Activated T-cell treated with anti-CD3 and anti-CD28 coated beads for 4 hours (primary cell): ENCODE measurements at regions not wholly inside any gene's neighbourhood (a gene's known extent, or its start where the extent isn't known, plus 50 kb on each side); places are given as distances from the start of the nearest gene placed in this dataset.

Source experiments
- DNase-seq: peaks from one replicate; pipeline ENCODE4 v3.0.0-alpha.2; 2020

DNA sequence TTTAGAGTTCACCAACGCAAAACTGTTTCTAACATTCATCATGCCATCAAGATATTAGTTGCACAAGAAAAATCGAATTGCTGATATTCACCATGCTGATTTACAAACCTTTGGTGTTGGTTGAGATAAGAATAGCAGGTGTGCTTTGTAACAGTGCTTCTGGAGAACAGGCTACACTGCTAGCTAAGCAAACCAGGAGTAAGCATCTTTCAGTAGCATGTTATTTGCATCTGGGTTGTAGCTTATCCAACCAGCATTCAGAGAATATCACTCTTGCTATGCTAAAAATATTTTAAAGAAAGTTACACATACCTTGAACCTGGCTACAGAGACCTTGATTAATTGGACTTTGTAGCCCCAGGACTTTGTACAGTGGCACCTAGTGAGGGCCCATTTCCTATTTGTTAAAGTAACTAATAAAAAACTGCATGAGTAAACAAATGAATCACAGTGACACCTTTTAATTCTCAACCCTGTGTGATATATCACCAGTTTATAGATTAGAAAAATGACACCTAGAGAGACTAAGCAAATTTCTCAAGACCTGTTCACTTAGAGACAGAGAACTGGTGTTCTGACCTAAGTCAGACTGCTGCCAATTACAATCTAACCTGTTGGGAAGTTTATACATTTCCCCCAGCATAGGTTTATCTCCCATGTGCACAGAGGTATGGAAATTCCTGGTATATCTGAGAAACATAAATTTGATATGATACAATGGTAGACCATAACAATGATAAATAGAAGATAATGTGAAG, 435.5 kb upstream of the TGFBR2 start:
- DNase-seq: no peak

DNA sequence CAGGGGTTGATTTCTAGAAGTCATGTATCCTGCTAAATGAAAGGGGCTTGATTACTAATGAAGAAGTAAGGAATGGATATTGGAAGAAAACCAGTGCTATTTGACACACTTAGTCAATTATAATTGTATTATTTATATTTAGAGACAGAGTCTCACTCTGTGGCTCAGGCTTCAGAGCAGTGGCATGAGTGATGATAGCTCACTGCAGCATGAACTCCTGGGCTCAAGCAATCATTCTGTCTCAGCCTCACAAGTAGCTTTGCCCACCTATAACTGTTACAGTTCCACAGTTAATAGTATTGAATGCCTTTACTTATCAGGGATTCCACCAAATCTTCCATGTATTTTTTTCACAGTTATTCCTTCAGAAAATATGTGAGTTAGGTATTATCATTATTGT, 432.0 kb upstream of the TGFBR2 start:
- no peak for DNase-seq

DNA sequence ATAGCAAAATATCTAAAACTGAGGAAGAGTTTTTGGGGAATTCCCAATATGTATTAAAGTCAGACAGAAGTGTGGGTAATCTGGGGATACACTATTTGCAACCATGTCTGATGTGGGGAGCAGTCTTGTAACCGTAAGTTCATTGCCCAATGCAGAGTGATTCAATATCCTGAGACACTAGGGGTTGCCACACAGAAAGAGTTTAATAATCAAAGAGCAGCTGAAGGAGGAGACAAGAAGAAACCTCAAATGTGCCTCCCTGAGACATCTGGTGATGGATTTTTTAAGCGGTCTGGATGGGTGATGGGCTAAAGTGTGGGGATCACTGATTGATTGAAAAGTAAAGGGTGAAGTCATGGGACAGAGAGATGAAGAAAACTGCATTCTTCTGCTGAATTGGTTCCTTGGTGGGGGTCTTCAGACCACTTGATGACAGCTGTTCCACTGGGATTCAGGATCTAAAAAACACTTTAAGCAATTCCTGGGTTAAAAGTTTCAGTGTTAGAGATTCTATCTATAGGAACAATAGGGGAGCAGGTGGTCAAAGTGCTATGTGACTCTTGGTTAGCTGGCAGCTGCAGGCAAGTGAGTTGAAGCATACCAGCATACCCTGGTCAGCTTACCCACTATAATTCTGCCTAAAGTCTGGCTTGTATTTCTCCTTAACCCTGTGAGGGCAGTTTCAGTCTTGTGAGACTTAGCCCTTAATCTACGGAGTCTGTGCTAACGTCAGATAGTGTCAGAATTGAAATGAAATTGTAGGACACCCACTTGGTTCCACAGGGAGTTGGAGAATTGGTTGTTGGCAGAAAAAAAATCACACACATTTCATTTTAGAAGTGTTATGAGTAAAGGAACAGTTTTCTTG, 425.9 kb upstream of the TGFBR2 start:
- no peak for DNase-seq

DNA sequence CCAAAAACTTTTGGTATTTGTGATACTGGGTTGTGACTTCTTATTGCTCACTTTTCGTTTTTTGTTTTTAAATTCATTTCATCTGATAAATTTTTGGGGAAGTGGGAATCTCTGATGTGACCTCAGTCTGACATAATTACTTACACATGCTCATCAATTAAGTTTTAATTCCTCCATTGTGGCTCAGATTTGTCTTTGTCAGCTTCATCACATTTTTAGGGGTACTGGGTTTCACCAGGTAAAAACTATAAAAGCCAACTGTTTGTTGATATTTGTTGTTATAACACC, 425.3 kb upstream of the TGFBR2 start:
- DNase-seq: no peak

DNA sequence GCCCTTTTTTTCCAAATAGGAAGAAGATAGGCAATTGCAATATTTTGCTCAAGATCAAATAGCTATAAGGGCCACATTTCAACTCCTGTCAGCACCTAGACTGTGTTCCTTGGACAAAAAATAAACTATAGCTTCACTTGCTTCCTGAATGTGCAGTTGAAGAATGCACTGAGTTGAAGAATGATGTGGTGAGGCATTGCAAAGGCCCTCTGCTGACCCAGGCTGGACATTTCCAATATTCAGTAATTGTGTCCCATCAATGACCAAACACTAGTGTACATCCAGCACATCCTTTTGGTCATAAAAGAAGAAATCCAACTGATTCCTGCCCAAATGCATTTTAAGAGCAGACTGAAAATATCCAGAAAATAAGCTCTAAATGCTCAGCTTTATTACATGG, 424.8 kb upstream of the TGFBR2 start:
- no peak for DNase-seq

DNA sequence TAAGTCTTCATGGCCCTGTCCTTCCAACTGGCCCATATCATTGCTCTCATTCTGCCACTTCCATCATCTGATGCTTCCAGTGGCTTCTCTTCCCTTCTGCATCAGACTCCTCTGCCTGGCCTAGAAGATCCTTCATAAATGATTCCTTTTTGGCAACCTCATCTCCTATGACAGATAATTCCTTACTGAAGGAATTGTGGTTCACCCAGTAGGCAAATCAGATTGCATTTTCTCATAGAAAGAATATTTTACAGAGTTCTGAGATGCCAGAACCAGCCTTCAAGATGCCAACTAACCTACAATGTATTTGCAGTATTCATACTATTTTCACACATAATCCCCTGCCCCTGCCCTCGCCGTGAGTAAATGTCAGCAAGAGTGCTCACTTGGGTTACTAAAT, 423.0 kb upstream of the TGFBR2 start:
- DNase-seq: no peak

DNA sequence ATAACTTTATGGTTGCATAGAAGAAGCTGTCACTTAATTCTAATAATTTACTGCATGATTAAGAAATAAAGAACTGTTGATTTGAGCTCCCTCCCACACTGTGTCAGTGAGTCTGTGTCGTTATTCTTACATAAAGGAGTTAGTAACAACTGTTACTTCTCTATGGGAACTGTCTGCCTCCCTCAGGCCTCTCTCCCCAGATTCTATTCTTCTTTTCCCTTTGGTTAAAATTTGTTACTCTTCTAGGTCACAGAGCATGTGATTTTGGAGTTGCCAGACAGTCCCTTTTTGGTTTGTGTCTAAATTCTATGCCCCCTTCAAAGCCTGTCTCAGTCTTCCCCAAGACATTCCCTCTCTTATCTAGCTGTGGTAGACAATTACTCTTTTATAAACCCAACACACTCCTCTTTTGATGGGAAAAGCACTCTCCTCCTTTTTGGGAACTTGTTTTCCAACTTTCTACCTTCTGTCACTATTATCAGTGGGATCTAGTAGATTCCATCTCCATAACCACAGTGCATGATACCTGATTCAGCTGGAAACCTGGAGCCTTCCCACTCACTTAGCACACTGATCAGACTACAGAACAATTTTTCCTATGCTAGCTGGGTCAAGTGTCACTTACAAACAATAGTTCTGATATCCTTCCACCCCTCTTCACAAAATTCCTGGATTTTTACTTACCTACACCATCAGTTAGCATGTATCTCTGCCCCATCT, 422.1 kb upstream of the TGFBR2 start:
- no peak for DNase-seq

DNA sequence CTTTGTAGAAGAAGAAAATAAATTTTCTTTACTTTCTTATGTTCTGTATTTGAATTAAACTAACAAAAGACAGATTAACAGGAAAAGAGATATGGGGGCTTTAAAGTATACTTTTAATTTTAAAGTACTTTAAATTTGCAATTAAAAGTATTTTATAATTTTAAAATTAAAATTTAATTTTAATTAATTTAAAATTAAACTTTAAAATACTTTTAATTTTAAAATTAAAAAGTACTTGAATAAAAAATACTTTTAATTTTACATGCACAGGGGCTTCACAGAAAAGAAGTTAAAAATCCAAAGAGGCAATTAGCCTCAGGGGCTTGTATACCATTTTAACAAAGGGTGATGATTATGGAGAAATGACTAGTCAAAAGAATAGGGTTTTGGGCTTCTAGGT, 420.5 kb upstream of the TGFBR2 start:
- no peak for DNase-seq

DNA sequence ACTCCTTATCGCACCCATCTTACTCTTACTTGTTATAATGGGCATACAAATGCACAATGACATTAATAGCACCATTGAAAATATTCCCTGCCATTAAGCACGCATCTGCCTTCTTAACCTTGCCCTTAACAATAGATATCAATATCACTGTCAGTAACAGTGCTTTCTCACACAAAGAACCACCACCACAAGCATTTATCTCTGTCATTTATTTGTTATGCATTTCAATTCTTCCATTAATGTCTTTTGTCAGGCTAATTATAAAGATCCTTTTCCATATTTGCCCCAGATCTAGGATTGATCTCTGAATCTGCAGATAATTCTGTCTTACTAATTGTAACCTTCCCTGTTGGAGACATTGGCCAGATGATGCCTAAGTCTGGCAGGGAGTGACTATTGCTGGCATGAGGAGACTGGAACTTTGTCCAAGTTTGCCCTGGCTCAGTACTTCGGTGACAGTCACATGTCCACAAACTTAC, 419.6 kb upstream of the TGFBR2 start:
- no peak for DNase-seq

DNA sequence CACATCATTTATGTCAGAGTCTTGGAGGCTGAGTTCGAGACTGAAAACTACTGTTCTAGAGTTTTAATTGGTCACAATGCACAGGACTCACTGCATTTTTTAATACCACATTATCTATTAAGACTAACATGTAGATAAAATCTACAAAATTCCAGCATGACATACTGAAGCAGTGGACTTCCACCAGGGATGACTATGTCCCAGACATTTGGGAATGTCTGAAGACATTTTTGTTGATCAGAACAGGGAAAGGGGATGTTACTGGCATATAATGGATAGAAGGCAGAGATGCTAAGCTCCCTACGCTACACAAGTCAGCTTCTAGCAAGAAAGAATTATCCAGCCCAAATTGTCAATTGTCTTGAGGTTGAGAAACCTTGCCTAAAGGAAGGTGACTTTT, 419.0 kb upstream of the TGFBR2 start:
- DNase-seq: no peak

DNA sequence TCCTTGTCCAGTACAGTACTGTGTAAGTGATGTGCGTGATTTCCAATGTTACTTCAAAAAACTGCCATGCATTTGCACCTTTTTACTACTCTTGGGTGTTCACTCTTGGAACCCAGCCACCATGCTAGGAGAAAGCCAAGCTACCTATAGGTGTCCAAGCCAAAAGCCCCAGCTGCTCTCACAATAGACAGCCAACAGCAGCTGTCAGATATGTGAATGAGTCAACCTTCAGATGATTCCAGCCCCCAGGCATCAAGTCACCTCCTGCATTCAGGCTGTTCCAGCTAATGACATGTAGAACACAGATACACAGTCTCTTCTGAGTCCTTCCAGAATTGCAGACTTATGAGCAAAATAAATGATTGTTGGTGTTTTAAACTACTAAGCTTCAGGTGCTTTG, 417.7 kb upstream of the TGFBR2 start:
- DNase-seq: no peak

DNA sequence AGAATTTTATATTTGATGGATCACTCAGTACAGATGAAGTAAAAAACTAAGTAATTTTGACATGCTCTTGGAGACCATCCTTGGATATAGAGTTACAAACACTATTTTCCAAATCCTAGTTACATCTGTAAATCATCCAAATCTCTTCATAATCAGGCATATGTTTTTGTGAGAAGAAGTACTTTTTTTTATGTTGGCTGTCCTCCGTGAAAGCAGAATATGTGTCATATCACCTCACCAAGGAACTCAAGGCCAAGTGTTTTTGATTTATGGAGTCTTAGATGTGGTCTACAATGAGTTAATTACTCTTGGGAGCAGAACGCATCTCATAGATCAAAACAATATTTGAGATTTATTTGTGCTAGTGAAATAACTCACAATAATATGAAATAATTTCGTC, 416.5 kb upstream of the TGFBR2 start:
- DNase-seq: no peak

DNA sequence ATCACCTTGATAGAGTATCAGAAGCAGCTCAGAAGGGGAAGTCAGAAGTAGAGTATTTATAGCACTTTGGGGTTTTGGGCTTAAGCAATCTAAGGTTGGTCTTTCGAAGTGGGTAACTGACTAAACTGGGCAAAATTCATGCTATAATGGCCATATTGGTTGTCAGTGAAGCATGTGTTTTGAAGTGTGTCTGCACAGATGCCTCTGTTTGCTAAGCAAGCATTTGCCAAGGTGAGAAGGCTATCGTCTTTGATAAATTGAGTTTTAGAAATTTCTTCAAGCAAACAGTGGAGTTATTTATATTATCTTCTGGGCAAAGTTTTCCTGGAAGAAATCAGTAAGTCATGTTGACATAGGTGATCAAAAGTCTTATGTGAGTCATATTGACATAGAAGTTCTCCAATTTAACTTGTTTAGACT, 412.8 kb upstream of the TGFBR2 start:
- no peak for DNase-seq

DNA sequence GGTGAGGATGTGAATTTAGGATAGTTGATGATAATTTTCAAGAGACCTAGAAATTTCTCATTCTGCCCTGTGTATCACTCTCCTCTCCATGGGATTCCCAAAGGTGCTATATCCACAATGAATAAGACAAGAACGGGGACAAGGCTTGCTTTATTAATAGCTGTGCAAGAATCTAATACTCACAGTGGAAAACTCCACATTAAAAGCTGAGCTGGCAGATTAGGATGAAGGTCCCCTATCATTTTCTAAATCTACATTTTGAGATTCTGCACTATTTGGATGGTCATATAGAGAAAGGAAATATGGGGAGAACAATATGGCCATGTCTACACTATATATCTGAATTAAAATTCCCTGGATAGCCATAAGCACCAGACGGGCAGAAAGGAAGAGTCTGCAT, 411.0 kb upstream of the TGFBR2 start:
- DNase-seq: no peak

DNA sequence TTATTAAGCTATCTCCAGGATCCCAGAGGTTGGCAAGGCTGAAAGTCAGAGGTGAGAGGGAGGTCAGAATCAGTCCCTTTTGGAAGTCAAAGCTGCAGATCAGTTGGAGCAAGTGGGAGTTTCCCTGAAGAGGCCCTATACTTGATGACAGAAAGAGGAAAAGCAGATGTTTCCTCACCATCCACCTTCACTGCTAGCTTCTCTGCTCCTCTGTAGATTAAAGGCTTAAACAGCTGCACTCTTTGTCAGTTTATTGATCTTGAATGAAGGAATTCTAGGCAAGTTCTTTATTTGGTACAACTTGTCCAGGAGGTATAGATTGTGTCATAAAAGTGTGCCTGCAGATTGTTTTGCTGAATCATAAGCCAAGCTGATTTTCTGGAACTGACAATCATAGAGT, 408.2 kb upstream of the TGFBR2 start:
- DNase-seq: no peak

DNA sequence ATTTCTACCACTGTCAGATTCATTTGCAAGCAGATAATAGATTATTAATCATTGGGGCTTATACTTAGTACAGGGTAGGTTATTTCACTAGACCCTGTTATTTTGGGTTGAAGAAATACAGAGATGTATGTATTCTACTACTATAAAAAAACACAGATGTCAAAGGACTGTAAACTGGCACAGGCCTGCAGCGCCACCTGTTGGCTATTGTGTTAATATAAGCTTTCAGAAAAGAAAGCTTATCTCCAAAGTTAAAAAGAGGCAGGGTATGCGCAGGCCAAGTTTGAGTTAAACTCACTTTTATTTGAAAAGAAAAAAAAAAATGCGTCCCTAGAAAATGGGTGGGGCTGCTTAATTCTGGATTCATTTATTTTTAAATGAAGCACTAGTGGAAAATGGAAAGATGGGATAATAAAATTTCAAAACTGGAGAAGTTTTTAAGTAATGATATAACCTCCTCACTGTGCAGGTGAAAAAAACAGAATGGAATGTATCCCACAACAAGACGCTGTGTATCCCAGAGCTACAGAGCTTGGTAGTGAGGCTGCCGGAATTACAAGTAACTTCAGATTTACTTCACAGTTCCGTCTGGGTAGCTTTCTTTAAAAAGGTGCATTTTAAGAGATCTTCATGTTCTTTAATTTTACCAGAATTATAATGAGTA, 407.2 kb upstream of the TGFBR2 start:
- DNase-seq: peak; percentile 62

DNA sequence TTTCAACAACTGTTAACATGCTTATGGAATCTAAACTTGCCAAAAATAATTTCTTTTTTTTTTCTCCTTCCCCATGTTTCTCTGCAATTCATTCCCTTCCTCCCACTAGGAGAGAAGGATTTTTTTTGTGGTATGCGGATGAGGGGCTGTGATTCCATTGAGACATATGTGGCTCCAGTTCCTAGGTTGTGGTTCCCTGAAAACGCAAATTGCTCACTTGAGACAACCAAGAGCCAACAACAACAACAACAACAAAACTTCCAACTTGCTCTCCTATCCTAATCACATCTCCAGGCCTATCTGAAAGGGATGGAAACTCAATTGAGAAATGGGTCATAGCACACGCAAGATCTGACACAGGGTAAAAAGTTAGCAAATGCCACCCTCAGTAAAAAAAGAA, 406.5 kb upstream of the TGFBR2 start:
- DNase-seq: no peak

DNA sequence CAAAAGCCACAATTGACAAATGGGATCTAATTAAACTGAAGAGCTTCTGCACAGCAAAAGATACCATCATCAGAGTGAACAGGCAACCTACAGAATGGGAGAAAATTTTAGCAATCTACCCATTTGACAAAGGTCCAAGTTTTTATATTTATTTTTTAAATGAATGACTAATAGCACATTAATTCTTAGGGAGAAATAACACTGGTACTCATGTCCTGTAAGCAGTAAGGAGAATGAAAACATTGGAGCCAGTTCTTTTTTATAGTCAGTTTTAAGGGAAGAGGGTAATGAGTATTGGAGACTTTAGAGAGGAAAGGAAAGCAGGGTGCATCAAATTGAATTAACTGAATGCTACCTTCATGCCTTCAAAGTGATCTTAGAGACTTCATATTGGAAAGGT, 404.7 kb upstream of the TGFBR2 start:
- no peak for DNase-seq

DNA sequence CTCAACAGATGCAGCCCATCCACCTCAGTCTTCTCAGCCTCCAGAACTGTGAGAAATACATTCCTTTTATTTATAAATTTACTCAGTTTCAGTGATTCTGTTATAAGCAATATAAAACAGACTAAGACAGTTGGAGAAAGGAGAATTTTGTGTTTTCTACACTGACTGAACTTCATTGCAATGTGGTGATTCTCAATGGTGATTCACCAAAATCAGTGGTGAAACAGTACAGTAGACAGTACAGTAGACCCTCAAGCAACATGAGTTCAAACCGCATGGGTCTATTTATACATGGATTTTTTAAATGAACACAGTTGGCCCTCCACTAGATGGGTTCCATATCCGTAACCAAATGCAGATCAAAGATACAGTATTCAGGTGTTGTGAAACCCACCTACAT, 403.1 kb upstream of the TGFBR2 start:
- DNase-seq: no peak

DNA sequence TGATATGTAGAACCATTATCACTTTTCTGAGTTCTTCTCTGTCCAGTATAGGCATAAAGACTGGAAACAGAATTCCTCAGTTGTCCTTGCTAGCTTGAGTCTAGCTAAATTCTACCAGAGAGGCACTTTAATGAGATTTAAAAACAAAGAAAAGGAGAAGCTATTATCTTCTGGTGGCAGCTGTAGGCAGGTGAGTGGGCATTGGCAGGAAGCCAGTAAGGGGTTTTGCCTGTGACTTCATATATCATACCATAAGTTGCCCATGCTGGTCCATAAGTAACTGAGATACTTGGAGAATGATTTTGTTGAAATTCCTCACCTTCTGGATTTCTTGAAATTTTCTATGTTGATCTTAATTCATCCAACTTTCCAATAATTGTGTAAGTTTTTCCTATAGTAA, 402.3 kb upstream of the TGFBR2 start:
- DNase-seq: no peak

DNA sequence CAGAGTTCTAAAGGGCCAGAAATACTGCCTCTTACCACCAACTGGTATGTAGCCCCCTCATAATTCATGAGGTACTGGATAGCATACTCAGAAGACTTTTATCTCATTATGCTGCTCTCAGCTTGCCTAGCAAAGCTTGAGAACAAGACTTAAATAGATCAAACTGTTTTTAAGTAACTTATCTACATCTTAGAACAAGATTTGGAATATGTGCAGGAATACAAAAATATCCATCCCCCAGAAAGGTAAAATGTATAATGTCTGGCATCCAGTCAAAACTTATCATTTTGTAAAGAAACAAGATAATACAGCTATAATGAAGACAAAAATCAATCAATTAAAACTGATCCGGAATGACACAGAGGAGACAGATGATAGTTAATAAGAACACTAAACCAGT, 400.4 kb upstream of the TGFBR2 start:
- no peak for DNase-seq

DNA sequence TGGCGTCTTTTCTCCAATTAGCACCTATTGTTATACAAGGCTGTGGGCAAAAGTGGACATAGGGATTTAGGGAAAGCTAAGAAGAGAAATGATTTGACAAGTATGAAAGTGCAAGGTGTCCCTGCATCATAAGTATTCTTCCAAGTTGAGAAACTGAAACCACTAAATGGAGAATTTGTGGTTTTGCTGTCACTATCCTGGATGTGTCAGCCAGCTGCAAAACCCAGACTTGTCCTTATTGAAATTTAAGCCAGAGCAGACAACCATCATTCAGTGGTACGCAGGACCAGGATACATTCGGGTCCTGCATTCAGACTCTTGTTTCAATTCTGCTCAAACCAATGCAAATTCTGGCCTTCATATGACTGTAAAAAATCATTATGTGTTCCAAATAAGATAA, 384.8 kb upstream of the TGFBR2 start:
- no peak for DNase-seq

DNA sequence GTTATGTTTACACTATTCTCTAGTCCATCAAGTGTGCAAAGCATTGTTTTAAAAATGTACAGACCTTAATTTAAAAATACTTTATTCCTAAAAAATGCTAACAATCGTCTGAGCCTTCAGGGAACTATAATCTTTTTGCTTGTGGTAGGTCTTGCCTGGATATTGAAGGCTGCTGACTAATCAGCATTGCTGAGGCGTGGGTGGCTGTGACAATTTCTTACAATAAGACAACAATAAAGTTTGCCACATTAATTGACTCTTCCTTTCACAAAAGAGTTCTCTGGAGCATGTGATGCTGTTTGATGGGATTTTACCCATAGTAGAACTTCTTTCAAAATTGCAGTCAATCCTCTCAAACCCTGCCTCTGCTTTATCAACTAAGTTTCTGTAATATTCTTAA, 384.0 kb upstream of the TGFBR2 start:
- DNase-seq: no peak
